Body of pancreas (tissue), 4 donors: ENCODE measurements at regions not wholly inside any gene's neighbourhood (a gene's known extent, or its start where the extent isn't known, plus 50 kb on each side); places are given as distances from the start of the nearest gene placed in this dataset.

ENCODE experiments used
- POLR2A ChIP-seq, 3 donors: fragments of 450-650 bp; IDR thresholded peaks; one replicate each; pipeline ENCODE4 v1.6.1; 2016; ENCODE audit warnings: antibody characterized with exemption in 3 of 3, mild to moderate bottlenecking in 2 of 3
- TF ChIP-seq, protein P1 (sequence below), 7 experiments: fragments of 450-650 bp in 4 of 7; fragments of 200-600 bp in 3 of 7; sonication (generic) in 3 of 7; IDR thresholded peaks; one replicate each; pipeline ENCODE4 v1.5.1; 2016 to 2019; ENCODE audit warnings: antibody characterized with exemption in 7 of 7

DNA sequence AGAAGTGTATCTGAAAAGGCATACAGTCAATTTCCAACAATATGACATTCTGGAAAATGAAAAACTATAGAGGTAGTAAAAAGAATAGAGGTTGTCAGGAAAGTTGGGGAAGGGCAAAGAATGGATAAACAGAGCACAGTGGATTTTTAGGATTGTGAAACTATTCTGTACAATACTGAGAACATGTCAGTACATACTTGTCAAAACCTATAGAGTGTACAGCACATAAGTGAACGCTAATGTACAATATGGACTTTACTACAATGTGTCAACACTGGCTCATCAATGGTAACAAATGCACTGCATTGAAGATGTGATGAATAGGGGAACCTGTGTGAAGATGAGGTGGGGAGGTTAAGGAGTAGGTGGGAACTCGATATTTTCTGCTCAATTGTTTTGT is 483.0 kb upstream of the PFKP start:
- no peak for TF ChIP-seq POLR2A (IDR thresholded peaks at IDR 0.05)
- TF ChIP-seq, protein P1, sequence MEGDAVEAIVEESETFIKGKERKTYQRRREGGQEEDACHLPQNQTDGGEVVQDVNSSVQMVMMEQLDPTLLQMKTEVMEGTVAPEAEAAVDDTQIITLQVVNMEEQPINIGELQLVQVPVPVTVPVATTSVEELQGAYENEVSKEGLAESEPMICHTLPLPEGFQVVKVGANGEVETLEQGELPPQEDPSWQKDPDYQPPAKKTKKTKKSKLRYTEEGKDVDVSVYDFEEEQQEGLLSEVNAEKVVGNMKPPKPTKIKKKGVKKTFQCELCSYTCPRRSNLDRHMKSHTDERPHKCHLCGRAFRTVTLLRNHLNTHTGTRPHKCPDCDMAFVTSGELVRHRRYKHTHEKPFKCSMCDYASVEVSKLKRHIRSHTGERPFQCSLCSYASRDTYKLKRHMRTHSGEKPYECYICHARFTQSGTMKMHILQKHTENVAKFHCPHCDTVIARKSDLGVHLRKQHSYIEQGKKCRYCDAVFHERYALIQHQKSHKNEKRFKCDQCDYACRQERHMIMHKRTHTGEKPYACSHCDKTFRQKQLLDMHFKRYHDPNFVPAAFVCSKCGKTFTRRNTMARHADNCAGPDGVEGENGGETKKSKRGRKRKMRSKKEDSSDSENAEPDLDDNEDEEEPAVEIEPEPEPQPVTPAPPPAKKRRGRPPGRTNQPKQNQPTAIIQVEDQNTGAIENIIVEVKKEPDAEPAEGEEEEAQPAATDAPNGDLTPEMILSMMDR (IDR thresholded peaks at IDR 0.05) = no peak
